B cell (primary cell): ENCODE measurements at regions not wholly inside any gene's neighbourhood (a gene's known extent, or its start where the extent isn't known, plus 50 kb on each side); places are given as distances from the start of the nearest gene placed in this dataset.

ENCODE experiments used
- CTCF ChIP-seq: fragments of 200-600 bp; IDR thresholded peaks from one replicate; pipeline ENCODE4 v1.8.0; 2022; ENCODE audit warnings: antibody characterized with exemption, mild to moderate bottlenecking
- EZH2 ChIP-seq: IDR thresholded peaks from 2 replicates; pipeline ENCODE4 v1.6.1; 2012; ENCODE audit warnings: borderline replicate concordance, low read depth, mild to moderate bottlenecking, moderate library complexity, low read length; ENCODE audit not compliant: insufficient read depth, poor library complexity, severe bottlenecking

- TF ChIP-seq CTCF (no peak), EZH2 (no peak)
Measured at GRCh38 chr6:91788501-91788900, 1201.6 kb upstream of the MAP3K7 start.
